SK-N-SH treated with all-trans-retinoic acid at 6 μM for 48 hours (cell line): ENCODE measurements at regions not wholly inside any gene's neighbourhood (a gene's known extent, or its start where the extent isn't known, plus 50 kb on each side); places are given as distances from the start of the nearest gene placed in this dataset.

Experiments used
- ATAC-seq: fragments of 200-7000 bp; cut with Tn5 transposase; 3 replicates; pipeline ENCODE4 v1.9.1; 2020; ENCODE audit warnings: mild to moderate bottlenecking, moderate library complexity
- ARNTL ChIP-seq: fragments of 450-650 bp; formaldehyde crosslinking; IDR thresholded peaks from 2 replicates; pipeline ENCODE4 v1.5.0; 2020; ENCODE audit warnings: low read depth, mild to moderate bottlenecking, moderate library complexity, borderline replicate concordance
- BACH2 ChIP-seq: fragments of 250-450 bp; sonication (Bioruptor Pico); IDR thresholded peaks from 2 replicates; pipeline ENCODE4 v1.9.0; 2021; ENCODE audit warnings: mild to moderate bottlenecking, borderline replicate concordance
- CSDC2 ChIP-seq: fragments of 250-450 bp; sonication (Bioruptor Pico); IDR thresholded peaks from 2 replicates; pipeline ENCODE4 v1.5.0; 2020; ENCODE audit warnings: mild to moderate bottlenecking, moderate library complexity
- ESRRG ChIP-seq: fragments of 250-450 bp; sonication (Bioruptor Pico); IDR thresholded peaks from 2 replicates; pipeline ENCODE4 v1.6.1; 2021; ENCODE audit warnings: mild to moderate bottlenecking
- GLIS3 ChIP-seq: fragments of 250-450 bp; sonication (Bioruptor Pico); IDR thresholded peaks from 2 replicates; pipeline ENCODE4 v1.5.0; 2020; ENCODE audit warnings: mild to moderate bottlenecking, moderate library complexity
- ISL1 ChIP-seq: fragments of 250-450 bp; sonication (Bioruptor Pico); IDR thresholded peaks from 2 replicates; pipeline ENCODE4 v2.1.2; 2022; ENCODE audit warnings: mild to moderate bottlenecking, moderate library complexity
- OSR1 ChIP-seq: fragments of 250-450 bp; sonication (Bioruptor Pico); IDR thresholded peaks from 2 replicates; pipeline ENCODE4 v1.8.0; 2022; ENCODE audit warnings: moderate library complexity, mild to moderate bottlenecking, inconsistent platforms
- PPARA ChIP-seq: fragments of 250-450 bp; sonication (Bioruptor Pico); IDR thresholded peaks from 2 replicates; pipeline ENCODE4 v1.5.0; 2020; ENCODE audit warnings: mild to moderate bottlenecking, borderline replicate concordance
- RARB ChIP-seq: fragments of 250-450 bp; sonication (Bioruptor Pico); IDR thresholded peaks from 2 replicates; pipeline ENCODE4 v1.8.0; 2021; ENCODE audit warnings: mild to moderate bottlenecking, moderate library complexity
- SNAI2 ChIP-seq: fragments of 250-450 bp; sonication (Bioruptor Pico); IDR thresholded peaks from 2 replicates; pipeline ENCODE4 v1.5.0; 2020; ENCODE audit warnings: mild to moderate bottlenecking, moderate library complexity
- TCF4 ChIP-seq: fragments of 250-450 bp; sonication (Bioruptor Pico); IDR thresholded peaks from 2 replicates; pipeline ENCODE4 v1.8.0; 2021; ENCODE audit warnings: mild to moderate bottlenecking, moderate library complexity, borderline replicate concordance
- TOX ChIP-seq: fragments of 250-450 bp; sonication (Bioruptor Pico); IDR thresholded peaks from 2 replicates; pipeline ENCODE4 v1.8.0; 2021; ENCODE audit warnings: mild to moderate bottlenecking, moderate library complexity, borderline replicate concordance
- ZC3H10 ChIP-seq: fragments of 250-450 bp; sonication (Bioruptor Pico); IDR thresholded peaks from 2 replicates; pipeline ENCODE4 v1.5.1; 2021; ENCODE audit warnings: mild to moderate bottlenecking, moderate library complexity
- ZFP3 ChIP-seq: fragments of 250-450 bp; sonication (Bioruptor Pico); IDR thresholded peaks from 2 replicates; pipeline ENCODE4 v1.5.0; 2020; ENCODE audit warnings: mild to moderate bottlenecking, moderate library complexity
- ZFP30 ChIP-seq: fragments of 450-650 bp; formaldehyde crosslinking; IDR thresholded peaks from 2 replicates; pipeline ENCODE4 v1.5.0; 2022; ENCODE audit warnings: mild to moderate bottlenecking, moderate library complexity
- ZNF565 ChIP-seq: fragments of 450-650 bp; formaldehyde crosslinking; conservative IDR thresholded peaks from 2 replicates; pipeline ENCODE4 v1.5.0; 2020; ENCODE audit warnings: low read depth, mild to moderate bottlenecking, moderate library complexity
- ZNF70 ChIP-seq: fragments of 450-650 bp; formaldehyde crosslinking; IDR thresholded peaks from 2 replicates; pipeline ENCODE4 v1.5.0; 2020; ENCODE audit warnings: mild to moderate bottlenecking, moderate library complexity
- ZNF8 ChIP-seq: fragments of 450-650 bp; formaldehyde crosslinking; IDR thresholded peaks from 2 replicates; pipeline ENCODE4 v1.5.0; 2020; ENCODE audit warnings: mild to moderate bottlenecking, moderate library complexity
- TF ChIP-seq, protein P1 (sequence below): fragments of 250-450 bp; sonication (Bioruptor Pico); IDR thresholded peaks from 2 replicates; pipeline ENCODE4 v1.8.0; 2021; ENCODE audit warnings: low read depth, mild to moderate bottlenecking, moderate library complexity, borderline replicate concordance
- TF ChIP-seq, protein P2 (sequence below): fragments of 250-450 bp; sonication (Bioruptor Pico); IDR thresholded peaks from 2 replicates; pipeline ENCODE4 v1.5.1; 2021; ENCODE audit warnings: mild to moderate bottlenecking, moderate library complexity
- TF ChIP-seq, protein P3 (sequence below): fragments of 250-450 bp; sonication (Bioruptor Pico); IDR thresholded peaks from 2 replicates; pipeline ENCODE4 v1.5.1; 2020; ENCODE audit warnings: low read depth, mild to moderate bottlenecking, moderate library complexity
- TF ChIP-seq, protein P4 (sequence below): fragments of 250-450 bp; sonication (Bioruptor Pico); IDR thresholded peaks from 2 replicates; pipeline ENCODE4 v1.8.0; 2020; ENCODE audit warnings: mild to moderate bottlenecking, moderate library complexity, borderline replicate concordance
- TF ChIP-seq, protein P5 (sequence below): fragments of 250-450 bp; sonication (Bioruptor Pico); IDR thresholded peaks from 2 replicates; pipeline ENCODE4 v1.5.0; 2020; ENCODE audit warnings: mild to moderate bottlenecking, moderate library complexity

DNA sequence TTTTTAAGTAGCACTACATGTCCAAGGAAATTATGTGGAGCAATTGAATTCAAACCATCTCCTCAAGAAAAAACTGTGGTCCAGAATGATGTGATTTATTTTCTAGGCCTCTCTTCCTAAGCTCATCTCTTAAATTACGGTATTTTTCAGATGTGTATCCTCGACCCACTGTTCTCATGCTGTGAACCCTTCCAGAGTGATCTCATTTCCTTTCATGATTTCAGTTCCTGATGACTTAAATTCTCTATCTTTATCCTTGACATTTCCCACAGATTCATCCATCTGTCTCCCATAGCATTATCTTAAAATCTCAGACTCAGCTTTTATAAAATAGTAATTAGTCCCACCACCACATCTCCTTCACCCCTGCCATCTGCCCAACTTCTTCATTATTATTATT, 117.6 kb upstream of the SPRY2 start:
- ATAC-seq = no peak
- TF ChIP-seq SNAI2 (CRISPR knock-in tag) = no peak

DNA sequence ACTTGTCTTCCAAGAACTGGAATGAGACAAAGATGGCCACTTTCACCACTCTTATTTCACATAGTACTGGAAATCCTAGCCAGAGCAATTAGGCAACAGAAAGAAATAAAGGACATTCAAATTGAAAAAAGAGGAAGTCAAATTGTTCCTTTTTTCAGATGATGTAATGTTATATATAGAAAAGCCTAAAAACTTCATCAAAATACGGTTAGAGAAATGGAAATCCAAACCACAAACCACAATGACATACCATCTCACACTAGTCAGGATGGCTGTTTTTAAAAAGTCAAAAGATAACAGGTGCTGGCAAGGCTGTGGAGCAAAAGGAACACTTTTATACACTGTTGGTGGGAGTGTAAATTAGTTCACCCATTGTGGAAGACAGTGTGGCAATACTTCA, 113.3 kb upstream of the SPRY2 start:
- ATAC-seq = no peak
- TF ChIP-seq BACH2 (CRISPR knock-in tag) (no peak), ISL1 (no peak), TCF4 (CRISPR knock-in tag) (no peak), ZC3H10 (CRISPR knock-in tag) (no peak), RARB (CRISPR knock-in tag) (no peak), ZNF565 (CRISPR knock-in tag) (no peak), ZFP30 (CRISPR knock-in tag) (no peak), ARNTL (CRISPR knock-in tag) (no peak), ZNF8 (CRISPR knock-in tag) (no peak), TOX (CRISPR knock-in tag) (no peak), CSDC2 (CRISPR knock-in tag) (no peak), ZFP3 (CRISPR knock-in tag) (no peak), PPARA (CRISPR knock-in tag) (no peak)
- TF ChIP-seq, protein P1, sequence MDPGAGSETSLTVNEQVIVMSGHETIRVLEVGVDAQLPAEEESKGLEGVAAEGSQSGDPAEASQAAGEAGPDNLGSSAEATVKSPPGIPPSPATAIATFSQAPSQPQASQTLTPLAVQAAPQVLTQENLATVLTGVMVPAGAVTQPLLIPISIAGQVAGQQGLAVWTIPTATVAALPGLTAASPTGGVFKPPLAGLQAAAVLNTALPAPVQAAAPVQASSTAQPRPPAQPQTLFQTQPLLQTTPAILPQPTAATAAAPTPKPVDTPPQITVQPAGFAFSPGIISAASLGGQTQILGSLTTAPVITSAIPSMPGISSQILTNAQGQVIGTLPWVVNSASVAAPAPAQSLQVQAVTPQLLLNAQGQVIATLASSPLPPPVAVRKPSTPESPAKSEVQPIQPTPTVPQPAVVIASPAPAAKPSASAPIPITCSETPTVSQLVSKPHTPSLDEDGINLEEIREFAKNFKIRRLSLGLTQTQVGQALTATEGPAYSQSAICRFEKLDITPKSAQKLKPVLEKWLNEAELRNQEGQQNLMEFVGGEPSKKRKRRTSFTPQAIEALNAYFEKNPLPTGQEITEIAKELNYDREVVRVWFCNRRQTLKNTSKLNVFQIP (CRISPR knock-in tag) = no peak

DNA sequence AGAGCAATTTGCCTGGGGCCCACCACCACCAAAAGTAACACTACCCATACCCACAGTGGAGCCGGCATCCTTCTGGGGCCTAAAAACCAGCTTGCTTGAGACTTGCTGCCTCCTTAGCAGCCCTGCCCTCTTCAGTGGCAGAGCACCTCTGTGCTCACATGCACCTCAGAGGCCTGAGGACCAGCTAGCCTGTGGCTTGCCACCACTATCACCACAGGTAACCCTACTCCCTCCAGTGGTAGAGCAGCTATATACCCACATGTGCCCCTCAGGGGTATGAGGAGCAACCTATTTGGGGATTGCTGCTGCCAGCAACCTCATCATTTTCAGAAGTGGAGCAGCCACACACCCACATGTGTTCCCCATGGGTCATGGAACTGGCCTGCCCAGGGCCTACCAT, 111.4 kb upstream of the SPRY2 start:
- no peak for ATAC-seq

More for the DNA sequence above, 111.4 kb upstream of the SPRY2 start:
- no peak for TF ChIP-seq GLIS3 (CRISPR knock-in tag)
- TF ChIP-seq ZNF70 (CRISPR knock-in tag) = no peak
- no peak for TF ChIP-seq ZNF565 (CRISPR knock-in tag)
- no peak for TF ChIP-seq ARNTL (CRISPR knock-in tag)
- TF ChIP-seq ESRRG (CRISPR knock-in tag) = no peak
- TF ChIP-seq, protein P2, sequence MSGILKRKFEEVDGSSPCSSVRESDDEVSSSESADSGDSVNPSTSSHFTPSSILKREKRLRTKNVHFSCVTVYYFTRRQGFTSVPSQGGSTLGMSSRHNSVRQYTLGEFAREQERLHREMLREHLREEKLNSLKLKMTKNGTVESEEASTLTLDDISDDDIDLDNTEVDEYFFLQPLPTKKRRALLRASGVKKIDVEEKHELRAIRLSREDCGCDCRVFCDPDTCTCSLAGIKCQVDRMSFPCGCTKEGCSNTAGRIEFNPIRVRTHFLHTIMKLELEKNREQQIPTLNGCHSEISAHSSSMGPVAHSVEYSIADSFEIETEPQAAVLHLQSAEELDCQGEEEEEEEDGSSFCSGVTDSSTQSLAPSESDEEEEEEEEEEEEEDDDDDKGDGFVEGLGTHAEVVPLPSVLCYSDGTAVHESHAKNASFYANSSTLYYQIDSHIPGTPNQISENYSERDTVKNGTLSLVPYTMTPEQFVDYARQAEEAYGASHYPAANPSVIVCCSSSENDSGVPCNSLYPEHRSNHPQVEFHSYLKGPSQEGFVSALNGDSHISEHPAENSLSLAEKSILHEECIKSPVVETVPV (CRISPR knock-in tag) = no peak
- no peak for TF ChIP-seq TOX (CRISPR knock-in tag)
- no peak for TF ChIP-seq ZNF8 (CRISPR knock-in tag)
- TF ChIP-seq, protein P3, sequence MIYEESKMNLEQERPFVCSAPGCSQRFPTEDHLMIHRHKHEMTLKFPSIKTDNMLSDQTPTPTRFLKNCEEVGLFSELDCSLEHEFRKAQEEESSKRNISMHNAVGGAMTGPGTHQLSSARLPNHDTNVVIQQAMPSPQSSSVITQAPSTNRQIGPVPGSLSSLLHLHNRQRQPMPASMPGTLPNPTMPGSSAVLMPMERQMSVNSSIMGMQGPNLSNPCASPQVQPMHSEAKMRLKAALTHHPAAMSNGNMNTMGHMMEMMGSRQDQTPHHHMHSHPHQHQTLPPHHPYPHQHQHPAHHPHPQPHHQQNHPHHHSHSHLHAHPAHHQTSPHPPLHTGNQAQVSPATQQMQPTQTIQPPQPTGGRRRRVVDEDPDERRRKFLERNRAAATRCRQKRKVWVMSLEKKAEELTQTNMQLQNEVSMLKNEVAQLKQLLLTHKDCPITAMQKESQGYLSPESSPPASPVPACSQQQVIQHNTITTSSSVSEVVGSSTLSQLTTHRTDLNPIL (CRISPR knock-in tag) = no peak
- no peak for TF ChIP-seq ZFP30 (CRISPR knock-in tag)
- no peak for TF ChIP-seq TCF4 (CRISPR knock-in tag)
- TF ChIP-seq ISL1 = no peak
- TF ChIP-seq BACH2 (CRISPR knock-in tag) = no peak
- no peak for TF ChIP-seq PPARA (CRISPR knock-in tag)
- no peak for TF ChIP-seq CSDC2 (CRISPR knock-in tag)
- TF ChIP-seq, protein P4, sequence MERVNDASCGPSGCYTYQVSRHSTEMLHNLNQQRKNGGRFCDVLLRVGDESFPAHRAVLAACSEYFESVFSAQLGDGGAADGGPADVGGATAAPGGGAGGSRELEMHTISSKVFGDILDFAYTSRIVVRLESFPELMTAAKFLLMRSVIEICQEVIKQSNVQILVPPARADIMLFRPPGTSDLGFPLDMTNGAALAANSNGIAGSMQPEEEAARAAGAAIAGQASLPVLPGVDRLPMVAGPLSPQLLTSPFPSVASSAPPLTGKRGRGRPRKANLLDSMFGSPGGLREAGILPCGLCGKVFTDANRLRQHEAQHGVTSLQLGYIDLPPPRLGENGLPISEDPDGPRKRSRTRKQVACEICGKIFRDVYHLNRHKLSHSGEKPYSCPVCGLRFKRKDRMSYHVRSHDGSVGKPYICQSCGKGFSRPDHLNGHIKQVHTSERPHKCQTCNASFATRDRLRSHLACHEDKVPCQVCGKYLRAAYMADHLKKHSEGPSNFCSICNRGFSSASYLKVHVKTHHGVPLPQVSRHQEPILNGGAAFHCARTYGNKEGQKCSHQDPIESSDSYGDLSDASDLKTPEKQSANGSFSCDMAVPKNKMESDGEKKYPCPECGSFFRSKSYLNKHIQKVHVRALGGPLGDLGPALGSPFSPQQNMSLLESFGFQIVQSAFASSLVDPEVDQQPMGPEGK = no peak
- TF ChIP-seq, protein P5, sequence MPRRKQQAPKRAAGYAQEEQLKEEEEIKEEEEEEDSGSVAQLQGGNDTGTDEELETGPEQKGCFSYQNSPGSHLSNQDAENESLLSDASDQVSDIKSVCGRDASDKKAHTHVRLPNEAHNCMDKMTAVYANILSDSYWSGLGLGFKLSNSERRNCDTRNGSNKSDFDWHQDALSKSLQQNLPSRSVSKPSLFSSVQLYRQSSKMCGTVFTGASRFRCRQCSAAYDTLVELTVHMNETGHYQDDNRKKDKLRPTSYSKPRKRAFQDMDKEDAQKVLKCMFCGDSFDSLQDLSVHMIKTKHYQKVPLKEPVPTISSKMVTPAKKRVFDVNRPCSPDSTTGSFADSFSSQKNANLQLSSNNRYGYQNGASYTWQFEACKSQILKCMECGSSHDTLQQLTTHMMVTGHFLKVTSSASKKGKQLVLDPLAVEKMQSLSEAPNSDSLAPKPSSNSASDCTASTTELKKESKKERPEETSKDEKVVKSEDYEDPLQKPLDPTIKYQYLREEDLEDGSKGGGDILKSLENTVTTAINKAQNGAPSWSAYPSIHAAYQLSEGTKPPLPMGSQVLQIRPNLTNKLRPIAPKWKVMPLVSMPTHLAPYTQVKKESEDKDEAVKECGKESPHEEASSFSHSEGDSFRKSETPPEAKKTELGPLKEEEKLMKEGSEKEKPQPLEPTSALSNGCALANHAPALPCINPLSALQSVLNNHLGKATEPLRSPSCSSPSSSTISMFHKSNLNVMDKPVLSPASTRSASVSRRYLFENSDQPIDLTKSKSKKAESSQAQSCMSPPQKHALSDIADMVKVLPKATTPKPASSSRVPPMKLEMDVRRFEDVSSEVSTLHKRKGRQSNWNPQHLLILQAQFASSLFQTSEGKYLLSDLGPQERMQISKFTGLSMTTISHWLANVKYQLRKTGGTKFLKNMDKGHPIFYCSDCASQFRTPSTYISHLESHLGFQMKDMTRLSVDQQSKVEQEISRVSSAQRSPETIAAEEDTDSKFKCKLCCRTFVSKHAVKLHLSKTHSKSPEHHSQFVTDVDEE (CRISPR knock-in tag) = no peak
- TF ChIP-seq OSR1 (CRISPR knock-in tag) = no peak
- TF ChIP-seq ZFP3 (CRISPR knock-in tag) = no peak
- TF ChIP-seq, protein P1 (CRISPR knock-in tag) = no peak
